Activated T-cell treated with anti-CD3 and anti-CD28 coated beads, Interleukin-2, amount 50 U/mL, for 24 hours (primary cell): ENCODE measurements at regions not wholly inside any gene's neighbourhood (a gene's known extent, or its start where the extent isn't known, plus 50 kb on each side); places are given as distances from the start of the nearest gene placed in this dataset.

Experiments used
- DNase-seq: peaks from one replicate; pipeline ENCODE4 v3.0.0-alpha.2; 2020
- H3K27ac Mint-ChIP-seq: 2 replicates; pipeline ENCODE4 v1.8.0; 2020; ENCODE audit warnings: mild to moderate bottlenecking, mixed read lengths
- H3K27me3 Mint-ChIP-seq: 2 replicates; pipeline ENCODE4 v1.8.0; 2020; ENCODE audit warnings: mixed read lengths
- H3K36me3 Mint-ChIP-seq: 2 replicates; pipeline ENCODE4 v1.8.0; 2020; ENCODE audit warnings: low read depth, mixed read lengths
- H3K4me1 Mint-ChIP-seq: 2 replicates; pipeline ENCODE4 v1.8.0; 2020; ENCODE audit warnings: low read depth, mixed read lengths
- H3K4me3 Mint-ChIP-seq: 2 replicates; pipeline ENCODE4 v1.8.0; 2020; ENCODE audit warnings: mild to moderate bottlenecking, moderate library complexity, mixed read lengths
- H3K9me3 Mint-ChIP-seq: 2 replicates; pipeline ENCODE4 v1.8.0; 2020; ENCODE audit warnings: mixed read lengths

DNA sequence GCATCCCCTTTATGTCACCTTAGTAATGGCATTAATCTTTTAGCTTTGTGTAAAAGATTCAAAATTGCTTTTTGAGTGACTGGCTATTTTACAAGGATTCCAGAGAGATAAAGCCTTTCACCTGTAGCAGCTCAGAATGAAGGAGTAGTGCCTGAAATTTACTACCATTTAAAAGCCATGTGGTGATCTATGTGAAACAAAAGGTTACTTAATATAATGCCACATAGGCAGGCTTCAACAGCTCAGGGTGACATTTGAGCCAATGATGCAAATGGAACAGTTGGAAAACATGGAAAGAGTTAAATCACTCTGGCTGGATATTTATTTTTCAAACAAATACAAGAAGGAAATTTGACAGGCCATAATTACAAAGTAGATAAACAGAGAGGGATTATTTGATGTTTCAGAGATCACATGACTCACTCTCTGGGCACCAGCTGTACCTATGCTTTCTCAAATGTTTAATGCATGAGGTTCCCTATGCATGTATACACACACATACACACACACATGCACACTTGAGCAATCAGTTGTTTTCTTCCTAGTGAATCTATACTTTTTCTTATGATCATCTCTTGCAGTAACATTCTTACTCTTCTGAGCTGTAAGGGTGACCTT is 171.5 kb downstream of the ZMAT3 start:
- H3K36me3 Mint-ChIP-seq = no peaks in the 10 kb centered on the region
- no peaks in the 10 kb centered on the region for H3K4me1 Mint-ChIP-seq

GRCh38 chr3:178895178-178895789 is 176.3 kb downstream of the ZMAT3 start:
- Mint-ChIP-seq H3K27ac (no peak overlapping the region), H3K36me3 (no peaks in the 10 kb centered on the region), H3K4me3 (no peak overlapping the region), H3K9me3 (no peaks in the 10 kb centered on the region), H3K4me1 (no peaks in the 10 kb centered on the region), H3K27me3 (no peaks in the 10 kb centered on the region)
- DNase-seq = no peak

More for the DNA sequence above, 171.5 kb downstream of the ZMAT3 start:
- H3K27me3 Mint-ChIP-seq = no peaks in the 10 kb centered on the region
- H3K27ac Mint-ChIP-seq = no peak overlapping the region
- H3K4me3 Mint-ChIP-seq = no peak overlapping the region
- DNase-seq = no peak
- no peaks in the 10 kb centered on the region for H3K9me3 Mint-ChIP-seq
